Vagina (tissue), 2 donors: ENCODE measurements at regions not wholly inside any gene's neighbourhood (a gene's known extent, or its start where the extent isn't known, plus 50 kb on each side); places are given as distances from the start of the nearest gene placed in this dataset.

Experiments used
- CTCF ChIP-seq, 3 experiments: fragments of 450-650 bp in 2 of 3; fragments of 200-600 bp in 1 of 3; sonication (generic) in 1 of 3; IDR thresholded peaks; one replicate each; pipeline ENCODE4 v1.5.1; 2017 to 2019; ENCODE audit warnings: antibody characterized with exemption in 3 of 3, mild to moderate bottlenecking in 2 of 3, moderate library complexity in 2 of 3
- POLR2A ChIP-seq, 2 donors: fragments of 450-650 bp; IDR thresholded peaks; one replicate each; pipeline ENCODE4 v1.6.1; 2017; ENCODE audit warnings: antibody characterized with exemption in 2 of 2, mild to moderate bottlenecking in 2 of 2, moderate library complexity in 2 of 2
- POLR2AphosphoS5 ChIP-seq, 2 donors: sonication (generic); formaldehyde crosslinking; IDR thresholded peaks; one replicate each; pipeline ENCODE4 v1.9.0; 2017; ENCODE audit warnings: antibody characterized with exemption in 2 of 2, mild to moderate bottlenecking in 2 of 2, low read depth in 1 of 2; ENCODE audit not compliant: insufficient read depth in 1 of 2

- TF ChIP-seq CTCF (IDR thresholded peaks at IDR 0.05) (no peak), POLR2A (IDR thresholded peaks at IDR 0.05) (no peak), POLR2AphosphoS5 (IDR thresholded peaks at IDR 0.05; ENCODE audit: insufficient read depth in 1 of 2, low read depth in 1 of 2) (no peak)
Observed at GRCh38 chr13:54742984-54743383, 1714.4 kb downstream of the OLFM4 start.
